ENCODE measurements at regions not wholly inside any gene's neighbourhood (a gene's known extent, or its start where the extent isn't known, plus 50 kb on each side); places are given as distances from the start of the nearest gene placed in this dataset.
"Not testable (repeated sequence)": the region's sequence is repeated elsewhere in the genome, so short reads cannot be mapped to it uniquely, and the experiment has no call there.

- not testable (repeated sequence) for TF ChIP-seq CTCF (optimal IDR thresholded peaks at IDR 0.05 in 1 of 3, IDR thresholded peaks at IDR 0.05 in 1 of 3, conservative IDR thresholded peaks at IDR 0.05 in 1 of 3; ENCODE audit: extremely low read depth in 1 of 3, insufficient read depth in 2 of 3, low read length in 3 of 3); EZH2 (IDR thresholded peaks at IDR 0.05; ENCODE audit: low read length)
These were observed 156.9 kb downstream of the CYP26A1 start for GRCh38 chr10:93230596-93230995.

Measured in keratinocyte (primary cell).